ENCODE measurements at regions not wholly inside any gene's neighbourhood (a gene's known extent, or its start where the extent isn't known, plus 50 kb on each side); places are given as distances from the start of the nearest gene placed in this dataset.
"Not testable (repeated sequence)": the region's sequence is repeated elsewhere in the genome, so short reads cannot be mapped to it uniquely, and the experiment has no call there.

DNA sequence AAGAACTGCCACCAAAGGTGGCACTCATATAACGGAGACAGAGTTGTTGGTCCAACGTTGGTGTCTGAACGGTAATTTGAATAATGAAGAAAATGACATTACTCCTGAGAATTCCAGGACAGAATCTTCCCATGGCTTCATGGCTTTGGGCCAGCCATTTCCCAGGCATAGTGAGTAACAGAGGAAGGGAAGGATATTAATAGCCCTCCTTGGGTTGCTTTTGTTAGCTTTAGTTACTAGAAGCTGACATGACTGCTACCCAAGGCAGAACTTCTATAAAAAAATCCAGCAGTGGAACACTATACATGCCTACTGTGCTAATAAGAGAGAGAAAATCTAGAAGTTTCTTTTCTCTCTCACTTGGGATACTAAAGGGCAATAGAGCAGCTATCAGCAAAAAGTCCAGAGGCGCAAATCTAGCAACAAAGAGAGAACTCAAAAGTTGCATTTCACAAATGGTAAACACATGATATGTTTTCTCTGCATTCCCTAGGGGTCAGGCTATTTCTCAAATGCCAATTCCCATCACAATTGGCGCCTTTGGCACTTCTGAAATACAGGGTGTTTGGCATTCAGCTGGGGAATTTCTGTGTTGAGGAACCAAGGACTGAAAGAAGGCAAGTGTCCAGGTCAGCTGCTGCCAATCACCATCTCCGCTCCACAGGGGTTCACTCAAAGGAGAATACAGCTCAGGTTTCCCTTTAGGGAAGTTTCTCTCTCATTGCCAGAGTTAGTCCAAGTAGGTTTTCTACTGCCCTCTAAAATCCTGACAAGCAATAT, 160.8 kb upstream of the KYNU start:
- no peaks in the 10 kb centered on the region for H3K9me3 ChIP-seq (ENCODE audit: control insufficient read depth in 4 of 4, insufficient read depth in 3 of 4, low read length in 3 of 4)
- H3K9ac ChIP-seq (ENCODE audit: insufficient read depth in 1 of 2, low read length in 2 of 2), result no peak overlapping the region
- no peaks in the 10 kb centered on the region for H3K36me3 ChIP-seq (ENCODE audit: control insufficient read depth in 4 of 4, insufficient read depth in 4 of 4, low read length in 4 of 4)
- H3K27me3 ChIP-seq (ENCODE audit: control insufficient read depth in 3 of 3, insufficient read depth in 3 of 3, low read length in 2 of 3), result no peaks in the 10 kb centered on the region
- DNase-seq (peak in 1 of 3 donors; percentile 10), ATAC-seq (ENCODE audit: insufficient read depth, low FRiP score) (no peak)
- TF ChIP-seq, protein P1, sequence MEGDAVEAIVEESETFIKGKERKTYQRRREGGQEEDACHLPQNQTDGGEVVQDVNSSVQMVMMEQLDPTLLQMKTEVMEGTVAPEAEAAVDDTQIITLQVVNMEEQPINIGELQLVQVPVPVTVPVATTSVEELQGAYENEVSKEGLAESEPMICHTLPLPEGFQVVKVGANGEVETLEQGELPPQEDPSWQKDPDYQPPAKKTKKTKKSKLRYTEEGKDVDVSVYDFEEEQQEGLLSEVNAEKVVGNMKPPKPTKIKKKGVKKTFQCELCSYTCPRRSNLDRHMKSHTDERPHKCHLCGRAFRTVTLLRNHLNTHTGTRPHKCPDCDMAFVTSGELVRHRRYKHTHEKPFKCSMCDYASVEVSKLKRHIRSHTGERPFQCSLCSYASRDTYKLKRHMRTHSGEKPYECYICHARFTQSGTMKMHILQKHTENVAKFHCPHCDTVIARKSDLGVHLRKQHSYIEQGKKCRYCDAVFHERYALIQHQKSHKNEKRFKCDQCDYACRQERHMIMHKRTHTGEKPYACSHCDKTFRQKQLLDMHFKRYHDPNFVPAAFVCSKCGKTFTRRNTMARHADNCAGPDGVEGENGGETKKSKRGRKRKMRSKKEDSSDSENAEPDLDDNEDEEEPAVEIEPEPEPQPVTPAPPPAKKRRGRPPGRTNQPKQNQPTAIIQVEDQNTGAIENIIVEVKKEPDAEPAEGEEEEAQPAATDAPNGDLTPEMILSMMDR (IDR thresholded peaks at IDR 0.05; ENCODE audit: control extremely low read depth, extremely low read depth), result no peak
- no peak overlapping the region for H3K27ac ChIP-seq (ENCODE audit: low read depth in 1 of 2, low read length in 1 of 2)
- H3K4me3 ChIP-seq, result no peak overlapping the region
- WGBS, 2 donors, result 82 to 89% methylated on average over 6 of the region's 6 CpGs
- peaks cover 0 to 3% (median 0%) of the 10 kb centered on the region in 5 donors for H3K4me1 ChIP-seq (ENCODE audit: control insufficient read depth in 5 of 5, insufficient read depth in 5 of 5, low read length in 5 of 5)

DNA sequence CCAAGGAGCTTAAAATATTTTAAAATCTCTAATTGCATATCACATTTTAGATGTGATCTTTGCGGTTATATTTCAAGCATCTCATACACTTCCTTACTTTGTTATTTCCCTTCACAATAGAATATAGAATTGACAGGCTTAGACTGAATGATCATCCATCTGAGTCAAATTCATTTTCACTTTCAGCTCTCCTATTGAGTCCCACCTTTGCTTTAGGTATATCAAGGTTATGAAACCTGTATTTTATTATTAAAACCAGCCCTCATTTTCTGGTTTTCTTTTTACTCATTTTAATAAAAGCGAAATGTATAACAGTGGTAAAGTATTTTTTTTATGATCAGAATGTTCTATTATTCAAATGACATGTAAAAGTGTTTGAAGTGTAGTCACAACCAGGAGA, 162.9 kb upstream of the KYNU start:
- WGBS, 2 donors, result 84 to 87% methylated on average over 2 of the region's 2 CpGs
- Histone ChIP-seq H3K4me3 (no peak overlapping the region), H3K27me3 (ENCODE audit: control insufficient read depth in 3 of 3, insufficient read depth in 3 of 3, low read length in 2 of 3) (no peaks in the 10 kb centered on the region), H3K27ac (ENCODE audit: low read depth in 1 of 2, low read length in 1 of 2) (no peak overlapping the region), H3K4me1 (ENCODE audit: control insufficient read depth in 5 of 5, insufficient read depth in 5 of 5, low read length in 5 of 5) (peaks cover 0 to 3% (median 0%) of the 10 kb centered on the region in 5 donors), H3K36me3 (ENCODE audit: control insufficient read depth in 4 of 4, insufficient read depth in 4 of 4, low read length in 4 of 4) (no peaks in the 10 kb centered on the region), H3K9me3 (ENCODE audit: control insufficient read depth in 4 of 4, insufficient read depth in 3 of 4, low read length in 3 of 4) (no peaks in the 10 kb centered on the region), H3K9ac (ENCODE audit: insufficient read depth in 1 of 2, low read length in 2 of 2) (no peak overlapping the region)
- TF ChIP-seq, protein P1 (IDR thresholded peaks at IDR 0.05; ENCODE audit: control extremely low read depth, extremely low read depth), result no peak
- ATAC-seq (ENCODE audit: insufficient read depth, low FRiP score), result no peak
- no peak for DNase-seq

DNA sequence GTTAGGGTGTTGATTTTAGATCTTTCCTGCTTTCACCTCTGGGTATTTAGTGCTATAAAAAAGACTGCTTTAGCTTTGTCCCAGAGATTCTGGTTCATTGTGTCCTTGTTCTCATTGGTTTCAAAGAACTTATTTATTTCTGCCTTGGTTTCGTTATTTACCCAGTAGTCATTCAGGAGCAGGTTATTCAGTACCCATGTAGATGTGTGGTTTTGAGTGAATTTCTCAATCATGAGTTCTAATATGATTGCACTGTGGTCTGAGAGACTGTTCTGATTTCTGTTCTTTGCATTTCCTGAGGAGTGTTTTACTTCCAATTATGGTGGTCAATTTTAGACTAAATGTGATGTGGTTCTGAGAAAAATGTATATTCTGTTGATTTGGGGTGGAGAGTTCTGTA, 167.1 kb upstream of the KYNU start:
- no peak for ATAC-seq (ENCODE audit: insufficient read depth, low FRiP score)
- no peak for DNase-seq
- H3K27ac ChIP-seq (ENCODE audit: low read depth in 1 of 2, low read length in 1 of 2), result no peak overlapping the region
- no peak overlapping the region for H3K9ac ChIP-seq (ENCODE audit: insufficient read depth in 1 of 2, low read length in 2 of 2)
- no peaks in the 10 kb centered on the region for H3K9me3 ChIP-seq (ENCODE audit: control insufficient read depth in 4 of 4, insufficient read depth in 3 of 4, low read length in 3 of 4)
- no peaks in the 10 kb centered on the region for H3K27me3 ChIP-seq (ENCODE audit: control insufficient read depth in 3 of 3, insufficient read depth in 3 of 3, low read length in 2 of 3)
- TF ChIP-seq, protein P1 (IDR thresholded peaks at IDR 0.05; ENCODE audit: control extremely low read depth, extremely low read depth), result no peak
- no peak overlapping the region for H3K4me3 ChIP-seq
- no peaks in the 10 kb centered on the region for H3K4me1 ChIP-seq (ENCODE audit: control insufficient read depth in 5 of 5, insufficient read depth in 5 of 5, low read length in 5 of 5)
- H3K36me3 ChIP-seq (ENCODE audit: control insufficient read depth in 4 of 4, insufficient read depth in 4 of 4, low read length in 4 of 4), result no peaks in the 10 kb centered on the region
- 66 to 68% methylated on average over 1 of the region's 1 CpG for WGBS, 2 donors

DNA sequence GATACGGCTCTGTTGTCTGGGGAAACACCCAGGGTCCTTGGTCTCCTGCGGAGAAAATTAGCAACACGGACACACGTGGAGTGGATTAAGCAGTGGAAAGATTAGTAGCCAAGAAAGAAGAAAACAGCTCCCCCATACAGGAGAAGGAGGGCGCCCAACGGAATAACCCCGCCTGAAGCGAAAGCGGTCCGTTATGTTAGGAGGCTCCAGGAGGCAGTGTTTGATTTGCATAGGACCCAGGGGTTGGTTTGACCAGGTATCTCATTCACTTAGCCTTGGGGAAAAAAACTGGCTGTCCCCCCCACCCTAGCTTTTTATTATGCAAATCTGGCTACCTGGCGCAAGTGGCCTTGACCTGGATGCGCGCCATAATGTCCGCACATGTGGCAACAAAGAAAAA, 170.1 kb upstream of the KYNU start:
- 96 to 98% methylated on average over 14 of the region's 14 CpGs for WGBS, 2 donors
- Histone ChIP-seq H3K36me3 (ENCODE audit: control insufficient read depth in 4 of 4, insufficient read depth in 4 of 4, low read length in 4 of 4) (no peaks in the 10 kb centered on the region), H3K27ac (ENCODE audit: low read depth in 1 of 2, low read length in 1 of 2) (no peak overlapping the region), H3K4me3 (no peak overlapping the region), H3K4me1 (ENCODE audit: control insufficient read depth in 5 of 5, insufficient read depth in 5 of 5, low read length in 5 of 5) (no peaks in the 10 kb centered on the region), H3K27me3 (ENCODE audit: control insufficient read depth in 3 of 3, insufficient read depth in 3 of 3, low read length in 2 of 3) (no peaks in the 10 kb centered on the region), H3K9ac (ENCODE audit: insufficient read depth in 1 of 2, low read length in 2 of 2) (no peak overlapping the region), H3K9me3 (ENCODE audit: control insufficient read depth in 4 of 4, insufficient read depth in 3 of 4, low read length in 3 of 4) (no peaks in the 10 kb centered on the region)
- ATAC-seq (ENCODE audit: insufficient read depth, low FRiP score) (no peak), DNase-seq (no peak)
- TF ChIP-seq, protein P1 (IDR thresholded peaks at IDR 0.05; ENCODE audit: control extremely low read depth, extremely low read depth), result no peak

DNA sequence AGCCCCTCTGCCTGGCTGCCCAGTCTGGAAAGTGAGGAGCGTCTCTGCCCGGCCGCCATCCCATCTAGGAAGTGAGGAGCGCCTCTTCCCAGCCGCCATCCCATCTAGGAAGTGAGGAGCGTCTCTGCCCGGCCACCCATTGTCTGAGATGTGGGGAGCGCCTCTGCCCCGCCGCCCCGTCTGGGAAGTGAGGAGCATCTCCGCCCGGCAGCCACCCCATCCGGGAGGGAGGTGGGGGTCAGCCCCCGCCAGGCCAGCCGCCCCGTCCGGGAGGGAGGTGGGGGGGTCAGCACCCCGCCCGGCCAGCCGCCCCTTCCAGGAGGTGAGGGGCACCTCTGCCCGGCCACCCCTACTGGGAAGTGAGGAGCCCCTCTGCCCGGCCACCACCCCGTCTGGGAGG, 175.1 kb upstream of the KYNU start:
- not testable (repeated sequence) for H3K36me3 ChIP-seq (ENCODE audit: control insufficient read depth in 4 of 4, insufficient read depth in 4 of 4, low read length in 4 of 4); H3K9me3 ChIP-seq (ENCODE audit: control insufficient read depth in 4 of 4, insufficient read depth in 3 of 4, low read length in 3 of 4); H3K4me1 ChIP-seq (ENCODE audit: control insufficient read depth in 5 of 5, insufficient read depth in 5 of 5, low read length in 5 of 5); ATAC-seq (ENCODE audit: insufficient read depth, low FRiP score); DNase-seq; H3K9ac ChIP-seq (ENCODE audit: insufficient read depth in 1 of 2, low read length in 2 of 2); H3K4me3 ChIP-seq; H3K27ac ChIP-seq (ENCODE audit: low read depth in 1 of 2, low read length in 1 of 2); H3K27me3 ChIP-seq (ENCODE audit: control insufficient read depth in 3 of 3, insufficient read depth in 3 of 3, low read length in 2 of 3)
- WGBS, 2 donors, result 97 to 98% methylated on average over 15 to 19 of the region's 24 CpGs
